HepG2 (cell line): ENCODE measurements at regions not wholly inside any gene's neighbourhood (a gene's known extent, or its start where the extent isn't known, plus 50 kb on each side); places are given as distances from the start of the nearest gene placed in this dataset.

ENCODE experiments used
- ATAC-seq: fragments of 200-7000 bp; cut with Tn5 transposase; 3 replicates; pipeline ENCODE4 v1.9.1; 2020; ENCODE audit warnings: mild to moderate bottlenecking, moderate library complexity
- BruUV-seq: library from RNA; stranded (reverse); fragments of 400-500 nt; replicated peaks from 2 replicates; lab custom pipeline; 2021; lab: Mats Ljungman, UMichigan
- CTCF ChIA-PET: fragments of 300-600 bp; formaldehyde crosslinking; extraction: SDS; loops from one replicate; lab custom pipeline; 2021; ENCODE audit warnings: low total read pairs, inconsistent platforms, low intra/inter-chr PET ratio; lab: Yijun Ruan, JAX
- POLR2A ChIA-PET: fragments of 350-600 bp; sonication (Branson Sonifier 250); formaldehyde crosslinking; loops from one replicate; lab custom pipeline; 2020; ENCODE audit warnings: antibody characterized with exemption, inconsistent platforms; lab: Yijun Ruan, JAX
- DNase-seq: peaks from one replicate; pipeline ENCODE4 v3.0.0-alpha.2; 2015; ENCODE audit warnings: low spot score
- FAIRE-seq: peaks from 3 replicates; lab custom pipeline; 2011; peaks lifted over from hg19 to GRCh38; lab: Jason Lieb, UNC
- H2AFZ ChIP-seq: one replicate; pipeline ENCODE4 v1.6.1; 2011; ENCODE audit warnings: low read length, inconsistent platforms
- H3K27ac ChIP-seq: fragments of 300-600 bp; 3 replicates; pipeline ENCODE4 v1.8.0; 2011; ENCODE audit warnings: mixed run types, mild to moderate bottlenecking, mixed read lengths, low read length, inconsistent platforms; ENCODE audit not compliant: insufficient read depth; ENCODE audit errors: extremely low read length
- H3K27me3 ChIP-seq, 2 experiments: fragments of 200-600 bp in 1 of 2; 2 replicates in 1 of 2; 3 replicates in 1 of 2; pipeline versions ENCODE4 v1.6.0 to v1.8.0; 2011; ENCODE audit warnings: low read length in 2 of 2, mild to moderate bottlenecking in 2 of 2, moderate library complexity in 2 of 2, inconsistent platforms in 1 of 2; ENCODE audit not compliant: insufficient read depth in 2 of 2, control insufficient read depth in 1 of 2
- H3K36me3 ChIP-seq, 2 experiments: fragments of 200-600 bp in 1 of 2; replicated peaks in 1 of 2; 2 replicates in 1 of 2; 3 replicates in 1 of 2; pipeline versions ENCODE4 v1.5.1 to v1.8.0; 2011; ENCODE audit warnings: low read length in 2 of 2, inconsistent platforms in 1 of 2; ENCODE audit not compliant: insufficient read depth in 2 of 2, control insufficient read depth in 1 of 2
- H3K4me1 ChIP-seq: 2 replicates; pipeline ENCODE4 v1.5.1; 2012; ENCODE audit warnings: low read length, inconsistent platforms; ENCODE audit not compliant: insufficient read depth
- H3K4me2 ChIP-seq: 2 replicates; pipeline ENCODE4 v1.6.0; 2011; ENCODE audit warnings: low read depth, low read length, inconsistent platforms
- H3K4me3 ChIP-seq, 3 experiments: fragments of 200-600 bp in 1 of 3; sonication (generic), shearing (Covaris generic) in 1 of 3; replicated peaks in 1 of 3; 2 replicates each; pipeline ENCODE4 v1.5.1; 2011 to 2016; ENCODE audit warnings: low read length in 3 of 3, inconsistent platforms in 2 of 3, low read depth in 2 of 3, mild to moderate bottlenecking in 2 of 3, control low read depth in 1 of 3, mixed read lengths in 1 of 3; ENCODE audit not compliant: insufficient read depth in 1 of 3
- H3K79me2 ChIP-seq: one replicate; pipeline ENCODE4 v1.6.1; 2011; ENCODE audit warnings: low read length, inconsistent platforms; ENCODE audit not compliant: insufficient read depth
- H3K9ac ChIP-seq: 2 replicates; pipeline ENCODE4 v1.6.0; 2011; ENCODE audit warnings: mild to moderate bottlenecking, low read depth, low read length, inconsistent platforms; ENCODE audit not compliant: insufficient read depth
- H3K9me3 ChIP-seq: 2 replicates; pipeline ENCODE4 v1.5.1; 2012; ENCODE audit warnings: mild to moderate bottlenecking, low read length
- H4K20me1 ChIP-seq: 2 replicates; pipeline ENCODE4 v1.6.0; 2011; ENCODE audit warnings: inconsistent platforms, mild to moderate bottlenecking, low read length, moderate library complexity; ENCODE audit not compliant: insufficient read depth
- ATF7 ChIP-seq, 2 experiments: fragments of 450-650 bp in 1 of 2; sonication (generic) in 1 of 2; formaldehyde crosslinking in 1 of 2; IDR thresholded peaks; 2 replicates each; pipeline versions ENCODE4 v1.4.0 to v1.6.1; 2016 to 2020; ENCODE audit warnings: antibody characterized with exemption in 1 of 2, mild to moderate bottlenecking in 1 of 2, missing genetic modification reagents in 1 of 2
- CREBL2 ChIP-seq: sonication (generic); formaldehyde crosslinking; IDR thresholded peaks from 2 replicates; pipeline ENCODE4 v1.8.1; 2023; ENCODE audit warnings: missing genetic modification reagents, mild to moderate bottlenecking, borderline replicate concordance
- FOXA3 ChIP-seq: IDR thresholded peaks from 2 replicates; pipeline ENCODE4 v1.6.1; 2016; ENCODE audit warnings: missing genetic modification reagents, missing compliant biosample characterization
- FOXO4 ChIP-seq: sonication (generic); formaldehyde crosslinking; conservative IDR thresholded peaks from 2 replicates; pipeline ENCODE4 v1.8.1; 2023; ENCODE audit warnings: missing genetic modification reagents
- HES4 ChIP-seq: sonication (generic); formaldehyde crosslinking; IDR thresholded peaks from 2 replicates; pipeline ENCODE4 v1.9.0; 2021; ENCODE audit warnings: mild to moderate bottlenecking, missing genetic modification reagents, borderline replicate concordance
- KAT2B ChIP-seq: fragments of 150-350 bp; IDR thresholded peaks from 2 replicates; pipeline ENCODE4 v1.6.1; 2014; ENCODE audit warnings: low read depth, low read length, borderline replicate concordance
- KDM3A ChIP-seq: IDR thresholded peaks from 2 replicates; pipeline ENCODE4 v1.6.1; 2018; ENCODE audit warnings: low read depth, missing compliant biosample characterization
- MEF2D ChIP-seq: sonication (generic); formaldehyde crosslinking; IDR thresholded peaks from 2 replicates; pipeline ENCODE4 v1.5.1; 2020; ENCODE audit warnings: mild to moderate bottlenecking, missing genetic modification reagents
- NFATC3 ChIP-seq: sonication (generic); formaldehyde crosslinking; IDR thresholded peaks from 2 replicates; pipeline ENCODE4 v1.5.1; 2020; ENCODE audit warnings: mild to moderate bottlenecking, missing genetic modification reagents
- REPIN1 ChIP-seq: sonication (generic); formaldehyde crosslinking; IDR thresholded peaks from 2 replicates; pipeline ENCODE4 v1.8.0; 2022; ENCODE audit warnings: missing genetic modification reagents, low read depth, mild to moderate bottlenecking, borderline replicate concordance
- ZFP41 ChIP-seq: sonication (generic); formaldehyde crosslinking; IDR thresholded peaks from 2 replicates; pipeline ENCODE4 v1.4.0; 2020; ENCODE audit warnings: mild to moderate bottlenecking, missing genetic modification reagents, borderline replicate concordance
- ZKSCAN1 ChIP-seq: fragments of 150-350 bp; IDR thresholded peaks from 2 replicates; pipeline ENCODE4 v1.6.1; 2014; ENCODE audit warnings: low read length
- ZNF20 ChIP-seq: sonication (generic); formaldehyde crosslinking; IDR thresholded peaks from 2 replicates; pipeline ENCODE4 v1.4.0; 2020; ENCODE audit warnings: mild to moderate bottlenecking, moderate library complexity, missing genetic modification reagents
- ZNF205 ChIP-seq: IDR thresholded peaks from 2 replicates; pipeline ENCODE4 v1.6.1; 2018; ENCODE audit warnings: missing biosample characterization, missing genetic modification reagents
- ZNF841 ChIP-seq: sonication (generic); formaldehyde crosslinking; IDR thresholded peaks from 2 replicates; pipeline ENCODE4 v1.8.1; 2023; ENCODE audit warnings: missing genetic modification reagents, borderline replicate concordance
- WGBS: methylation state at CpG from one replicate; pipeline ENCODE4 v1.1.6; 2017; ENCODE audit warnings: low lambda C conversion rate; 5-methylcytosine and 5-hydroxymethylcytosine counted together
- in situ Hi-C: cut with HindIII; loops from 2 replicates; pipeline ENCODE4 v1.10.0; 2017; ENCODE audit warnings: low pct_unique_long_range_greater_than_20kb; ENCODE audit not compliant: extremely low pct_ligation_motif_present
- intact Hi-C: fragments of 100-400 bp; cut with micrococcal nuclease; formaldehyde crosslinking; loops from one replicate; pipeline ENCODE4 v1.10.0; 2022; ENCODE audit not compliant: unreplicated experiment
- TF ChIP-seq, protein P1 (sequence below): IDR thresholded peaks from 2 replicates; pipeline ENCODE4 v1.6.1; 2018; ENCODE audit warnings: missing genetic modification reagents

- H3K9me3 ChIP-seq = no peaks in the 10 kb centered on the region
- FAIRE-seq = no peak
- no peak overlapping the region for H3K9ac ChIP-seq
- TF ChIP-seq FOXA3 (CRISPR knock-in tag) = no peak
- no peak for TF ChIP-seq ZFP41 (CRISPR knock-in tag)
- TF ChIP-seq ZNF205 = no peak
- TF ChIP-seq ZNF20 (CRISPR knock-in tag) = no peak
- TF ChIP-seq KAT2B = no peak
- no peak for TF ChIP-seq REPIN1 (CRISPR knock-in tag)
- no peak for TF ChIP-seq ATF7 (IDR thresholded peaks at IDR 0.05)
- no peak for TF ChIP-seq ATF7 (CRISPR knock-in tag; IDR thresholded peaks at IDR 0.05)
- no peak for TF ChIP-seq ZKSCAN1
- TF ChIP-seq CREBL2 (CRISPR knock-in tag) = no peak
- TF ChIP-seq KDM3A (CRISPR knock-in tag) = no peak
- TF ChIP-seq NFATC3 (CRISPR knock-in tag) = no peak
- TF ChIP-seq MEF2D (CRISPR knock-in tag) = no peak
- TF ChIP-seq HES4 (CRISPR knock-in tag) = no peak
- no peak for TF ChIP-seq FOXO4
- TF ChIP-seq, protein P1, sequence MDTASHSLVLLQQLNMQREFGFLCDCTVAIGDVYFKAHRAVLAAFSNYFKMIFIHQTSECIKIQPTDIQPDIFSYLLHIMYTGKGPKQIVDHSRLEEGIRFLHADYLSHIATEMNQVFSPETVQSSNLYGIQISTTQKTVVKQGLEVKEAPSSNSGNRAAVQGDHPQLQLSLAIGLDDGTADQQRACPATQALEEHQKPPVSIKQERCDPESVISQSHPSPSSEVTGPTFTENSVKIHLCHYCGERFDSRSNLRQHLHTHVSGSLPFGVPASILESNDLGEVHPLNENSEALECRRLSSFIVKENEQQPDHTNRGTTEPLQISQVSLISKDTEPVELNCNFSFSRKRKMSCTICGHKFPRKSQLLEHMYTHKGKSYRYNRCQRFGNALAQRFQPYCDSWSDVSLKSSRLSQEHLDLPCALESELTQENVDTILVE (CRISPR knock-in tag) = no peak
- TF ChIP-seq ZNF841 (CRISPR knock-in tag) = no peak
- TF ChIP-seq, all 625 proteins: peak for 0
- no peak for ATAC-seq
- Histone ChIP-seq H3K4me3 (no peak overlapping the region), H3K27ac (no peak overlapping the region), H3K36me3 (no peaks in the 10 kb centered on the region), H2AFZ (no peak overlapping the region), H3K4me1 (no peaks in the 10 kb centered on the region), H3K27me3 (no peaks in the 10 kb centered on the region), H3K79me2 (no peaks in the 10 kb centered on the region), H4K20me1 (no peaks in the 10 kb centered on the region), H3K4me2 (no peak overlapping the region)
- no peak for DNase-seq
- intact Hi-C loops = no loop called here
- ChIA-PET POLR2A (no interaction called here), CTCF (no interaction called here)
- BruUV-seq = no TSS peak
- WGBS = 7% methylated on average over 3 of the region's 3 CpGs
- in situ Hi-C loops = no loop called here
These were observed 381.9 kb downstream of the CDK5RAP2 start for GRCh38 chr9:120198027-120198426.
